Spinal cord (tissue), 9 donors: ENCODE measurements at regions not wholly inside any gene's neighbourhood (a gene's known extent, or its start where the extent isn't known, plus 50 kb on each side); places are given as distances from the start of the nearest gene placed in this dataset.
A peak's percentile ranks its signal among the peaks of the same experiment; 100 is the strongest.

Experiments
- DNase-seq, 6 donors: peaks; one replicate each; pipeline versions ENCODE4 v3.0.0 to v3.0.0-alpha.2; 2013 to 2015; ENCODE audit warnings: low spot score in 6 of 6, low read depth in 4 of 6
- H3K27ac ChIP-seq: one replicate; pipeline ENCODE4 v1.5.1; 2013; ENCODE audit warnings: low read depth, low read length, control low read depth
- H3K27me3 ChIP-seq: one replicate; pipeline ENCODE4 v1.6.1; 2013; ENCODE audit warnings: low read length; ENCODE audit not compliant: control insufficient read depth, insufficient read depth
- H3K36me3 ChIP-seq: one replicate; pipeline ENCODE4 v1.6.1; 2013; ENCODE audit warnings: low read length; ENCODE audit not compliant: control insufficient read depth, insufficient read depth
- H3K4me1 ChIP-seq: one replicate; pipeline ENCODE4 v1.6.1; 2013; ENCODE audit warnings: low read length; ENCODE audit not compliant: control insufficient read depth, insufficient read depth
- H3K4me3 ChIP-seq: one replicate; pipeline ENCODE4 v1.5.1; 2013; ENCODE audit warnings: low read depth, low read length, control low read depth
- H3K9me3 ChIP-seq: one replicate; pipeline ENCODE4 v1.6.1; 2013; ENCODE audit warnings: low read length; ENCODE audit not compliant: control insufficient read depth, insufficient read depth
- WGBS: methylation state at CpG from one replicate; pipeline ENCODE4 v1.1.5; 2013; ENCODE audit warnings: missing lambda C conversion rate; ENCODE audit not compliant: insufficient coverage; 5-methylcytosine and 5-hydroxymethylcytosine counted together
- donor health status: healthy.

- no peak for DNase-seq
- Histone ChIP-seq H3K9me3 (no peaks in the 10 kb centered on the region), H3K27ac (no peak overlapping the region), H3K27me3 (no peaks in the 10 kb centered on the region), H3K4me1 (no peaks in the 10 kb centered on the region), H3K4me3 (no peak overlapping the region), H3K36me3 (no peaks in the 10 kb centered on the region)
- WGBS: 100% methylated on average over 1 of the region's 3 CpGs
Measured at GRCh38 chr22:47789171-47789570, 1026.7 kb downstream of the TBC1D22A start.

- Histone ChIP-seq H3K9me3 (no peaks in the 10 kb centered on the region), H3K36me3 (no peaks in the 10 kb centered on the region), H3K4me1 (no peaks in the 10 kb centered on the region), H3K4me3 (no peak overlapping the region), H3K27ac (no peak overlapping the region), H3K27me3 (no peaks in the 10 kb centered on the region)
- WGBS: 65% methylated on average over 11 of the region's 11 CpGs
- peak in 1 of 6 donors; percentile 34 for DNase-seq
Measured at GRCh38 chr22:47788461-47788860, 1026.0 kb downstream of the TBC1D22A start.

- Histone ChIP-seq H3K27me3 (no peaks in the 10 kb centered on the region), H3K27ac (no peak overlapping the region), H3K4me3 (no peak overlapping the region), H3K36me3 (no peaks in the 10 kb centered on the region), H3K4me1 (no peaks in the 10 kb centered on the region), H3K9me3 (no peaks in the 10 kb centered on the region)
- WGBS: 79% methylated on average over 9 of the region's 10 CpGs
- DNase-seq: no peak
Measured at GRCh38 chr22:47787501-47788227, 1025.2 kb downstream of the TBC1D22A start.

- Histone ChIP-seq H3K9me3 (no peaks in the 10 kb centered on the region), H3K36me3 (no peaks in the 10 kb centered on the region), H3K4me3 (no peak overlapping the region), H3K27ac (no peak overlapping the region), H3K4me1 (no peaks in the 10 kb centered on the region), H3K27me3 (no peaks in the 10 kb centered on the region)
- DNase-seq: no peak
- WGBS: 87% methylated on average over 6 of the region's 12 CpGs
Measured at GRCh38 chr22:47786650-47787290, 1024.3 kb downstream of the TBC1D22A start.

- Histone ChIP-seq H3K4me3 (no peak overlapping the region), H3K27ac (no peak overlapping the region), H3K4me1 (no peaks in the 10 kb centered on the region), H3K27me3 (no peaks in the 10 kb centered on the region), H3K9me3 (no peaks in the 10 kb centered on the region), H3K36me3 (no peaks in the 10 kb centered on the region)
- 85% methylated on average over 1 of the region's 1 CpG for WGBS
- no peak for DNase-seq
Measured at GRCh38 chr22:47784991-47785390, 1022.5 kb downstream of the TBC1D22A start.

- no peaks in the 10 kb centered on the region for H3K4me1 ChIP-seq
- no peak for DNase-seq
- H3K9me3 ChIP-seq: no peaks in the 10 kb centered on the region
- H3K36me3 ChIP-seq: no peaks in the 10 kb centered on the region
- no peak overlapping the region for H3K4me3 ChIP-seq
- H3K27ac ChIP-seq: no peak overlapping the region
- no peaks in the 10 kb centered on the region for H3K27me3 ChIP-seq
- whole genome bisulfite sequencing: 95% methylated on average over 4 of the region's 4 CpGs
Measured at GRCh38 chr22:47784367-47784983, 1022.0 kb downstream of the TBC1D22A start.

- WGBS: 82% methylated on average over 17 of the region's 20 CpGs
- H3K27me3 ChIP-seq: no peaks in the 10 kb centered on the region
- DNase-seq: no peak
- H3K36me3 ChIP-seq: no peaks in the 10 kb centered on the region
- H3K27ac ChIP-seq: no peak overlapping the region
- H3K4me3 ChIP-seq: no peak overlapping the region
- H3K4me1 ChIP-seq: no peaks in the 10 kb centered on the region
- H3K9me3 ChIP-seq: no peaks in the 10 kb centered on the region
Measured at GRCh38 chr22:47783433-47784366, 1021.2 kb downstream of the TBC1D22A start.

- Histone ChIP-seq H3K4me1 (no peaks in the 10 kb centered on the region), H3K9me3 (no peaks in the 10 kb centered on the region), H3K36me3 (no peaks in the 10 kb centered on the region), H3K27me3 (no peaks in the 10 kb centered on the region), H3K27ac (no peak overlapping the region), H3K4me3 (no peak overlapping the region)
- 88% methylated on average over 14 of the region's 15 CpGs for WGBS
- DNase-seq: no peak
Measured at GRCh38 chr22:47782328-47783075, 1020.1 kb downstream of the TBC1D22A start.
